COR-L47 (cell line): ENCODE measurements at regions not wholly inside any gene's neighbourhood (a gene's known extent, or its start where the extent isn't known, plus 50 kb on each side); places are given as distances from the start of the nearest gene placed in this dataset.
A peak's percentile ranks its signal among the peaks of the same experiment; 100 is the strongest.
"Not testable (repeated sequence)": the region's sequence is repeated elsewhere in the genome, so short reads cannot be mapped to it uniquely, and the experiment has no call there.

Source experiments
- DNase-seq: peaks from one replicate; lab custom pipeline; 2025; lab: John Stamatoyannopoulos, UW

DNA sequence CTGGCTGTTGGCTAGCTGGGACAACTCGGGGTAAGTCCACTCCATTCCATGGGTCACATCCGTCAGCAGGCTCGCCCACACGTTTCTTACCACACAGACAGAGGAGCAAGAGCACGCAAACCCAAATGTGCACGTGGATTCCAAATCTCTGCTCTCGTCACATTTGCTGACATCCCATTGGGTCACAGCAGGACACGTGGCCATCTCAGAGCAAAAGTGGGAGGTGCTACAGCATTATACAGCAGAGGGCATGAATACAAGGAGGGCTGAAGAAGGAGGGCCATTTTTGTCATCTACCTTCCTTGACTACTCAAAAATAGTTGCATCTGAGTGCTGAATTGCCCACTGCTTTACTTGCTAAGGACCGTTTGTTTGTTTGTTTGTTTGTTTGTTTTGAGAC lies 84.7 kb downstream of the RBBP6 start:
- DNase-seq = no peak

DNA sequence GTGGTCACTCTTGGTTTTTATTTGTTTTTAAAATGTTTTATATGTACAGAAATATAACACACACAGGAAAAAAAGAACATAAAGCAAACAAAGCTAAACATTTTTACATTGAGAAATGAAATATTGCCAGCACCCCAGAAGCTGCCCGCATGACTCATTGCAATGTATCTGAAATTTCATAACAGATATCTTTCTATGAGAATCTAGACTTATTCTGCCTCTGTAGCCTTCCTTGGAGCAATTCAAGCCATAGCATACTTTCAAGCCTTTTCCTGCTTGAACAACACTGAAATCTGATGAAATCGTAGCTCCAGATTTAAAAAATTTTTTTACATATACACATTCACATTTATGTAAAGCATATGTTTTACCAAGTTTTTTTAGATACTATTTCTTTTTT lies 86.9 kb downstream of the RBBP6 start:
- no peak for DNase-seq

DNA sequence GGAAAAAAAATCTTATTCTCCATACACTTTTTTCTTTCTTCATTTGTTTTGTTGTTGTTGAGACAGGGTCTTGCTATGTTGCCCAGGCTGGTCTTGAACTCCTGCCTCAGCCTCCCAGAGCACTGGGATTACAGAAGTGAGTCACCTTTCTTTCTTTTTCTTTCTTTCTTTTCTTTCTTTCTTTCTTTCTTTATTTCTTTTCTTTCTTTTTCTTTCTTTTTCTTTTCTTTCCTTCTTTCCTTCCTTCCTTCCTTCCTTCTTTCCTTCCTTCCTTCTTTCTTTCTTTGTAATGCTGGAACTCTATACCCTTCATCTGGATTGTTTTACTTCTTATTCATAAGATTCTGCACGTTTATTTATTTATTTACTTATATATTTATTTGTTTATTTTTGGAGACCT lies 94.5 kb upstream of the TNRC6A start:
- no peak for DNase-seq

DNA sequence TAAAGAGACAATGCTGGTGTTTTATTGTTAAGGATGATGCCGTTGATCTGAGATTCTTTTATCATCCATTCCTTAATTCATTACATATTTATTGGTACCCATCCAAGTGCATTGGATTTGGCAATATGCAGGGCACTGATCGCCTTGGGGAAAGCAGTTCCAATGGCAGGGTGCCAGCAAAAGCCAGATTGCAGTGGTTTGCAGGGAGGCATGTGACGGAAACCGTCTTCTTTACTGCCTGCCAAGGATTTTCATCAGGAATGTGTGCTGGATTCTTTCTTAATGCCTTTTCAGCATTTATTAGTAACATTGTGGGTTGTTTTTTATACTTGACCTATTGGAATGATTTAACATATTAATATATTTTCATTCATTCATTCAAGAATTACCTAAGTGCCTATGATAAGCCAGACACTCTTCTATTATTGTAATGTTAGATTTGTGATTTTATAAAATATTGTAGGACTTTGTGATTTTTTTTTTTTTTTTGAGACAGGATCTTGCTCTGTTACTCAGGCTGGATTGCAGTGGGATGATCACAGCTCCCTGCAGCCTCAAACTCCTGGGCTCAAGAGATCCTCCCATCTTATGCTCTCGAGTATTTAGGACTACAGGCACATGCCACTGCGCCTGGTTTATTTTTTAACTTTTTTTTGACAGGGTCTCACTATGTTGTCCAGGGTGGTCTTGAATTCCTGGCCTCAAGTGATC lies 93.4 kb upstream of the TNRC6A start:
- DNase-seq = peak; percentile 14

DNA sequence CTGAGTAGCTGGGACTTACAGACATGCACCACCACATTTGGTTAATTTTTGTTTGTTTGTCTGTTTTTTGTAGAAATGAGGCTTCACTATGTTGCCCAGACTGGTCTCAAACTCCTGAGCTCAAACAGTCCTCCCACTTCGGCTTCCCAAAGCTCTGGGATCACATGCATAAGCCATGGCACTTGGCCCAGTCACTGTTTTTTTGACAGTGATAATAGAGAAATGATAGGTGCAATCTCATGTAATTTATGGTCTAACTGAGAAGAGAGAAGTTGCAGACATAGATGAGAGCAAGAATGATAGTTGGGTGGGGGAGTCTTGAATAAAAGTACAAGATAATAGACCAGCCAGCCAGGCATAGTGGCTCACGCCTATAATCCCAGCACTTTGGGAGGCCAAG lies 89.7 kb upstream of the TNRC6A start:
- no peak for DNase-seq

DNA sequence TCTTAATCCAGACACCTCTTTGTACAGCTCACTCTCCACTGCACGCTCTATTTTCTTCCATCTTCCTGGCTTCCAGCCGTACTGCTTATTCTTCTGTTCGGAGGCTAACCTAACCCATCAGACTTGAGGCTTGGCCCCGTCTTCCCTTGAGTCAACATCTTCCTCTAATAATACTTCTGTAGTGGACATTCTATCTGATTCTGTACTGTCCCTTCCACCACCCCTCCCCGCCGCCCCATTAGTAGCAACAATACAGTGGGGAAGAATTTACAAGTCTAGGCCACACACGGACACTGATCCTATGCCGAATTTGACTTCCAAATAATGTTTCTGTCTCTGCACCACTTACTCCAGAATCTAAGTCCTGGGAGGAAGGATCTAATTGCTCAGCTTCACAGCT lies 86.0 kb upstream of the TNRC6A start:
- no peak for DNase-seq

DNA sequence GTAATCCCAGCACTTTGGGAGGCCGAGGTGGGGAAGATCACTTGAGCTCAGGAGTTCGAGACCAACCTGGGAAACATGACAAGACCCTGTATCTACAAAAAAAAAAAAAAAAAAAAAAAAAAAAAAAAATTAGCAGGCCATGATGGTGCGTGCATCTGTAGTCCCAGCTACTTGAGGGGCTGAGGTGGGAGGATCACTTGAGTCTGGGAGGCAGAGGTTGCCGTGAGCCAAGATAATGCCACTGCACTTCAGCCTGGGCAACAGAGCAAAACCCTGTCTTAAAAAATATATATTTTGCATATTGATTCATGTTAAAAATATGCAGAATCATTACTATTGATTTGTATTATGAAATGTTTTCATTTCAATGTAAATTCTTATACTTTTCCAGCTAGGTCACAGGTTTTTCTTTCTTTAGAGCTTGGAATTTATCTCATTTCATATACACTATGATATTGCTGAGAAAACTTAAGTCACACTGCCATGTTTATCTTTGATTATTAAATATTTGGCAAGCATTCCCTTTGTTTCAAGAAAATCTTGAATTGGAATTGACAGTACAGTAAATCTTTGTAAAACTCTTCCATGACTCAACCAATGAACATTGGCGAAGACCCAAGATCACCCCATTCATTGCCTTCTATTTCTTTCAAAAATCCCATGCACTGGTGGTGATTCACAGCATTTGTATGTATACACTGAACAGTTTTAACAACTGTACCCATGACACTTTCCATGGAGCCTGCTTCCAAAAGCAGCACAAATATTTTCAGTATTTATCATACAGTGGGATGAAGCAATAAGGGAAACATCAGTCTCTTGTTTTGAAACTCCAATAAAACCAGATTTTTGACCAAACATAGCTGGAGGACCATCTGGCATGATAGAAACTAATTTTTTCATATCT lies 83.5 kb upstream of the TNRC6A start:
- DNase-seq = no peak

DNA sequence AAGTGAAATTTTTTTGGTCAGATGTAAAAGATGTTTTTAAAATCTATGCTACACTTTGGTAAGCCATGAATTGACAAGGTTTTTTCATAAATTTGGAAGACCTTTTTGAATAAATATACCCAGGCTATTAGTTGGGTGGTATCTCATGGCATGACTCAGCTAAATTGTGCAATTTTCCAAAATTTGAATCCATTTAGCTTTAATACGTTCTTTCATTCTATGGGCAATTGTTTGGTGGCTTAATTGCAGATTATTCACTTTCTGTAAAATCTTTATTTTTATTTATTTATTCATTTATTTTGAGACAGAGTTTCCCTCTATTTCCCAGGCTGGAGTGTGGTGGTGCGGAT lies 82.8 kb upstream of the TNRC6A start:
- no peak for DNase-seq

DNA sequence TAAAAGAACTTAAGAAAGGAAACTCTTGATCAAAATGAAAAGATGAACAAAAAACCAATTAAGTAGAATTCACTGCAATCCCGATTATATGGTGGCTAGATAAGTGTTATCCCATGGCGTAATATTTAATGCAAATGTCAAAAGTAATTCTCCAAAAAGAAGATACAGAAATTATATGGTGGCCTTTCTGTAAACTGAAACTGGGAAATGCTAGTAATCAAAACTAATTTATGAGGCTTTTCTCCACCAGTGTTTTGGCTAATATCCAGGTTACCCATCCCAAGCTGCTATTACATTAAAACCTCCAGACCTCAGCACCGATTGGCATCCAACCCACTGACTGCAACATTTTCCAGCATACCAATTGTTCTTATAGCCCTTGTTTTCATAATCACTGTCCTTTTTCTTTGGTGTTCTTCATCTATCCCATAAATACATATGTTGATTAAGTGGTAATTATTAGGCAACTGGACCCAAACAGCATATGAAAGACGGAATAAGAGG lies 77.2 kb upstream of the TNRC6A start:
- no peak for DNase-seq

DNA sequence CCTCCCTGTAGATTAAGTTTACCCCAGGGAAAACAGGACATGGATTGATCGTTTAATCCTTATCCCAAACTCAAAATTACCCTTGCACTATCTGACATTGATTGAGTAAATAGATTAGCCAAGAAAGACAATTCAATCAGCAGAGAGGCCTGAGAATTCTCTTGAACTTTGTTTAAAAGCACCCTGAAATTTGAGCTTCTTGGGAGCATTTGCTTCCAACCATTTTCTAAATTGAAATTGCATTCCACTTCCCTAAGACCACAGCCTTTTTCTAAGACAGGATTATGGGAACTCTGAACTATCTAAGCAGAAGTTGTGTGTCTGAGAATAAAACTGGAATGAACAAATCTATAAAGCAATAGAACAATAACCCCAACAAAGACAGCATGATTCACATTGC lies 76.6 kb upstream of the TNRC6A start:
- DNase-seq = no peak

DNA sequence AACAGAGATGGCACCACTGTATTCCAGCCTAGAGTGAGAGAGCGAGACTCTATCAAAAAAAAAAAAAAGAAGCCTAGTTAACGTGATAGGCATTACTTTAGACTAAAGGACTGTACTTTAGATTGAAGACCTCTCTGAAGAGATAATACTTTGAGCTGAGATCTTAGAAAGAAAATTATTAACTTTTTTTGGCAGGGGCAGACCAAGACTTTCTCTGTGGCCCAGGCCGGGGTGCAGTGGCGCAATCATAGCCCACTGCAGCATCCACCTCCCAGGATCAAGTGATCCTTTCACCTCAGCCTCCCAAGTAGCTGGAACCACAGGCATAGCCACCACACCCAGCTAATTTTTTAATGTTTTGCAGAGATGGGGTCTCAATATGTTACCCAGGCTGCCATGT lies 75.7 kb upstream of the TNRC6A start:
- DNase-seq = no peak

DNA sequence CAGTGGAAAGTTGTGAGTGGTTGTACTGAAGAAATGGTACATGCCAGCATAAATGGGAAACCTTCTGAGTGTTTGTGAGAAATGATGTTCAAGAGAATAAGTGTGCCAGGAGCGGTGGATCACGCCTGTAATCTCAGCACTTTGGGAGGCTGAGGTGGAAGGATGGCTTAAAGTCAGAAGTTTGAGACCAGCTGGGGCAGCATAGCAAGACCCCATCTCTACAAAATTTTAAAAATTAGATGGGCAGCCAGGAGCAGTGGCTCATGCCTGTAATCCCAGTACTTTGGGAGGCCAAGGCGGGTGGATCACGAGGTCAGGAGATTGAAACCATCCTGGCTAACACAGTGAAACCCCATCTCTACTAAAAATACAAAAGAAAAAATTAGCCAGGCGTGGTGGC lies 63.5 kb upstream of the TNRC6A start:
- DNase-seq = not testable (repeated sequence)

DNA sequence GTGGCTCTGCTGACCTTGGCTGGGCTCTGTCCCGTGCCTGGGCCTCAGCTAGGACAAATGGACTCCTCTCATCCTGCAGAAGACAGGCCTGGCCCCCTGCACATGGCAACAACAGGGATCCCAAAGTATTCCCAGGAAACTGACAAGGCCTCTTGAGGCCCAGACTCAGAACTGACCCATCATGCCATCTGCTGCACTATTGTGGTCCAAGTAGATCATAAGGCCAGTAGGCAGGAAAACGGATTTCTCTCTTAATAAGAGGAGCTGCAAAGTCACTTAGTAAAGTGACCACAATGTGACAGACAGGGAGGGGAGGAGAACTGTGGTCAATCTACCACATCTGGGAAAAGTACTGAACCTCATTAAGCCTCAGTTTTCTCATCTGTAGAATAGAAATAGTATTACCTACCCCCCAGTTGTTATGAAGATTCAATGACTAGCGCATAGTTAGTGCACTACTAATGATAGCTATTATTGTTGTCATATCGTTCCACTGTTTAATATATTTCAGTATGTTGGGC lies 62.1 kb upstream of the TNRC6A start:
- DNase-seq = no peak

DNA sequence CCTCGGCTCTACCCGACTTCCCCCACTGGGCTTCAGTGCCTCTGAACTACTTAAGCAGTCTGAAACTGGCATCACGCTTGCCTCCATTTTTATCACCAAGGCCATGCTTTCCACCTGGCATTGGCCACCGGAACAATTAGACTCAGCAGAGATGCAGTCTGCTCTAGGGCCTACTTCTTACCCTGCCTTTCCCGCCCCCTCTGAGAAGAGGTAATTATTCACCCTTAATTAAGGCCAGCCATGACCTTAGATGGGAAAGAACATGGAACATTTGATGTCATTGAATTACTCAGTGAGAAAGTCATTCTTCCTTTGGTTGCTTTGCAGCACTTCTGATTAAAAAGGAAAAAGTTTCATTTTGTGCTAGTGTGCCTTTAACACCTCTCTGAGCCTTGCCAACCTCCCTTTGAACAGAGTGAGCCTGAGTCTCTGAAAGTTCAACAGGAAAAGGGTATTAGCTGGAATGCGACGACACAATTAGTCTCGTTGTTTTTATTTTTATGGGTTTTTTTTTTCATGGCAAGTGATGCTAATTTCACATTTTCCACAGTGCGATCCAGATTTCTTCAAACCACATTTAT lies 60.9 kb upstream of the TNRC6A start:
- no peak for DNase-seq

DNA sequence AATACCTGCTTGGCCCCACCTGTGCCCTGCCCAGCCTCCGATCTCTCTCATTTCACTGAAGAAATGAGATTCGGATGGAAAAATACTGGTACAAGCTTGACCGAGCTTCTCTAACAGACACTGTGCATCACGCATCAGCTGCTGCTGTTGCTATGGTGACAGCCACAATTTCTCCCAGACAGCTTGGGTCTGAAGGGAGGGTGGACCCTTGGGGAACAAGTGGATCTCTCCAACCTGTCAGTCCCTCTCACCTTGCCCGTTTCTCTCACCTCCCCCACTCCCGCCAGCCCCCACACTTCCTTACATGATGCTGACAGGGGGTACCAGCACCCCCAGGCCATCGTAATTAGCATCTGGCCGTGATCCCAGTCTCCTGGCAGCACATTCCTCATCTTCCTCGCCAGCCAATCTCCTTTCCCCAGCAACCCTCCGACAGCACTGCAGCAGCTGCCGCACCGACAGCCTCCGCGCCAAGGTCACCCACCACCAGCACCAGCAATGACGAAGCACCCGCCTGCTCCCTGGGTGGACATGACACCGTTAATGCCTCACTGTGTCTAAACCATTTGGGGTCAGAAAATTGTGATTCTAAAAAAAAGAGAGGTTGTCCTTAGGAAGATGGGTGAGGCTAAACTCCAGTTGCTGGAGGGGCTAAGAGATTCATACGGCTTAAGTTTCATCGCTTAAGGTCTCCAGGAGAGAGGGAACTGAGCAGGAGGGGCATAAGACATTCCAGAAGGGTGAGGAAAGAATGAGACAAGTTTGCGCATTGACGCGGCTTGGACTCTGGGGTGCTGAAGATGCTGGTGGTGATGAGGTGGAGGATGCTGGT lies 58.6 kb upstream of the TNRC6A start:
- peak; percentile 76 for DNase-seq

DNA sequence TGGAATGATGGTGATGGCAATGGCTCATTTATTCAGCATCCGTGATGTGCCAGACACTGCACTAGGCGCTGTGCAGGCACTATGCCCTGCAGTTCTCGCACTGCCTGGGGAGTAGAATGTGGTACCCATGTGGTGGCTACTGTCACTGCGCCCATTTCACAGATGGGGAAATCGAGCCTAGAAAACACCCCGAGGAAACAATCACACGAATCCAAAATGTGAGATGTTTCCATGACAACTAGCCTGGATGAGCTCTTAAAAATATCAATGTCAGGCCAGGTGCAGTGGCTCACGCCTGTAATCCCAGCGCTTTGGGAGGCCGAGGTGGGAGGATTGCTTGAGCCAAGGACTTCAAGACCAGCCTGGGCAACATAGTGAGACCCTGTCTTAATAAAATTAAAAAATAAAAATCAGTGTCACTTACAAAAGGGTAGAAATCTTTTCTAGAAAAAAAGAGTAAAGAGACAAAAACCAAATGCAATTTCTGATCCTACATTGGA lies 57.9 kb upstream of the TNRC6A start:
- no peak for DNase-seq

DNA sequence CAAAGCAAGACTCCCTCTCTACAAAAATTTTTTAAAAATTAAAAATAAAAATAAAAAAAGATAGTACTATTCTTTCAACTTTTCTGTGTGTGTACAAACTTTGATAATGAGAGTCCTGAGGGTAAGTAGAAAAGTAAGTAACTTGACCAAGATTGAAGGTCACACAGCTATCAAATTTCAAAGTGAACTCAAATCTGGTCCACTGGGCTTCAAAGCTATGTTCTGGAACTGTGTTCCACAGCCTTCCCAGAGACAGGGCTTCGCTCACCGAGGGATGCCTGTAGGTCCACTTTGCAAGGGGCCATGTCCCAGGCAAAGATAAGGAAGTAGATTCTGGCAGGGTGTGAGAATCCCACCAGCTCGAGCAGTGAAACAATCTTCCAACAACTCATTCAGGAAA lies 56.3 kb upstream of the TNRC6A start:
- DNase-seq = no peak

DNA sequence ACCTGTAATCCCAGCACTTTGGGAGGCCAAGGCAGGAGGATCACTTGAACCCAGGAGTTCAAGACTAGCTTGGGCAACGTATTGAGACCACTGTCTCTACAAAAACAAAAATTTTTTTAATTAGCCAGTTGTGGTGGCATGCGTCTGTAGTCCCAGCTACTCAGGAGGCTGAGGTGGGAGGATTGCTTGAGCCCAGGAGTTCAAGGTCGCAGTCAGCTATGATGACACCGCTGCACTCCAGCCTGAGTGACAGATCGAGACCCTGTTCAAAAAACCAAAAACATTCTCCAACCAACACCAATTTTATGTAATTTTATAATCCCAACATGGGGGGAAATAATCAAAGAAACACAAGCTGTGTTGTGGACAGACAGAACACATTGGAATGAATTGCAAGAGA lies 54.6 kb upstream of the TNRC6A start:
- DNase-seq = no peak

DNA sequence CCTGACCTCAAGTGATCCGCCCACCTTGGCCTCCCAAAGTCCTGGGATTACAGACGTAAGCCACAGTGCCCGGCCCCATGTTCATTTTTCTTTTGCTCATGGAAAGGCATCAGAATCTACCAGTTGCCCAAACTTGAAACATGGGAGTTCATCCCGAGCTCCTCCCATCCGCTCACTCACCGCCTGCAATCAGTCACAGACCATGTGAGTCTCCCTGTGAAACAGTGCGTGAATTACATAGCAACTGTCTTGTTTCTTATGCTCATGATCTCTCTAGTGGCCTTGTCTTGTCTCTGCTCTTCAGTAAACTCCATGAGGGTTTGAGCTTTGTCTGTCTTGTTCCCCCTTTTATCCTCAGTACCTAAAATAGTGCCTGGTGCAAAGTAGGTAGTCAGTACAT lies 52.1 kb upstream of the TNRC6A start:
- DNase-seq = no peak
